ENCODE measurements at regions not wholly inside any gene's neighbourhood (a gene's known extent, or its start where the extent isn't known, plus 50 kb on each side); places are given as distances from the start of the nearest gene placed in this dataset.
"Not testable (repeated sequence)": the region's sequence is repeated elsewhere in the genome, so short reads cannot be mapped to it uniquely, and the experiment has no call there.

DNA sequence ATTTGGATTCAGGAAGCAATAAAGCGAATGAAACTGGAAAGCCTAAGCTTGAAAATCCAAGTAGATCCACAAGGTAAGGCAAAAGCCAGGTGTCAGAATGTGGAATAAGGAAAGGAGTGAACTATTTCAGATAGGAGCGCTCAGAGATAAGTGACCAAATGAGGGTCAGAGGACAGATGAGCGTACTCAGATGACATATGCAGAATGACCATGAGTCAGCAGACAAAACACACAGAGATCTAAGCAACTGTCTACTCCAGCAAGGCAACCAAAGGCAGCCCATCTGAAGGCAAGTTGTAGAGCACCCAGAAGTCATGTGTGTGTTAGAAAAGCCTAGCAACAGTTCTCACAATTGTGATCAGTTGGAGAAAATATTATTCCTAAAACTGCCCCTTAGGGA, 548.4 kb upstream of the FSHR start:
- no peaks in the 10 kb centered on the region for H3K36me3 Mint-ChIP-seq (ENCODE audit: insufficient read depth in 2 of 2)
- no peaks in the 10 kb centered on the region for H3K4me1 Mint-ChIP-seq (ENCODE audit: low read depth)
- no peaks in the 10 kb centered on the region for H3K27me3 Mint-ChIP-seq (ENCODE audit: low read depth)
- H3K27ac Mint-ChIP-seq = no peak overlapping the region
- H3K9me3 Mint-ChIP-seq = peaks cover 3 to 11% of the 10 kb centered on the region in 2 donors
- DNase-seq (no peak), ATAC-seq (replicated peaks in 1 of 2) (no peak)
- H3K4me3 Mint-ChIP-seq = no peak overlapping the region

DNA sequence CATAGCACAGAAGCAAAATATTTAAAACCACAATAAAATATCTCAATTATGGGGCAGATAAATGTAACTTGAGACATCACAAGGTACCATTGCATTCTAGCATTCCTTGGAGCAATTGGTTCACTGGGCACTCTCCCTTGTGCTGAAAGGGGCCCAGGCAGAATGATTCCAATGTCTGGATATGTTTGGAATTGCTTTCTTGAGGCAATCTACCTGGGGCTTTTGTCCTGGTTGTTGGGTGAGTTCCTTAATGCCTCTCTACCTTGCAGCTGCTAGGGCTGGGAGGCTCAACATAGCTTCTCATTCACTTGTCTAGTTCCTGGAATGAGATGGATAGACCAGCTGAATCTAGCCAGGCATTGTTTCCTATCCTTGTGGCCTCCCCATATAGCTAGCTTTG, 539.6 kb upstream of the FSHR start:
- H3K4me1 Mint-ChIP-seq (ENCODE audit: low read depth) = no peaks in the 10 kb centered on the region
- no peak overlapping the region for H3K4me3 Mint-ChIP-seq
- peaks cover 0 to 8% of the 10 kb centered on the region in 2 donors for H3K9me3 Mint-ChIP-seq
- no peaks in the 10 kb centered on the region for H3K27me3 Mint-ChIP-seq (ENCODE audit: low read depth)
- H3K36me3 Mint-ChIP-seq (ENCODE audit: insufficient read depth in 2 of 2) = no peaks in the 10 kb centered on the region
- H3K27ac Mint-ChIP-seq = no peak overlapping the region
- DNase-seq (no peak), ATAC-seq (replicated peaks in 1 of 2) (no peak)

DNA sequence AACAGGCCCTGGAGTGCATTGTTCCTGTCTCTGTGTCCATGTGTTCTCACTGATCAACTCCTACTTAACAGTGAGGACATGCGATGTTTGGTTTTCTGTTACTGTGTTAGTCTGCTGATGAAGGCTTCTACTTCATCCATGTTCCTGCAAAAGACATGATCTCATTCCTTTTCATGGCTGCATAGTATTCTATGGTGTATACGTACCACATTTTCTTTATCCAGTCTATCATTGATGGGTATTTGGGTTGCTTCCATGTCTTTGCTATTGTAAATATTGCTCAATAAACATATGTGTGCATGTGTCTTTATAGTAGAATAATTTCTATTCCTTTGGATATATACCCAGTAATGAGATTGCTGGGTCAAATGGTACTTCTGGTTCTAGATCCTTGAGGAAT, 537.7 kb upstream of the FSHR start:
- H3K27me3 Mint-ChIP-seq (ENCODE audit: low read depth); DNase-seq; H3K4me1 Mint-ChIP-seq (ENCODE audit: low read depth); ATAC-seq (replicated peaks in 1 of 2); H3K36me3 Mint-ChIP-seq (ENCODE audit: insufficient read depth in 2 of 2); H3K27ac Mint-ChIP-seq; H3K4me3 Mint-ChIP-seq; H3K9me3 Mint-ChIP-seq: not testable (repeated sequence)

DNA sequence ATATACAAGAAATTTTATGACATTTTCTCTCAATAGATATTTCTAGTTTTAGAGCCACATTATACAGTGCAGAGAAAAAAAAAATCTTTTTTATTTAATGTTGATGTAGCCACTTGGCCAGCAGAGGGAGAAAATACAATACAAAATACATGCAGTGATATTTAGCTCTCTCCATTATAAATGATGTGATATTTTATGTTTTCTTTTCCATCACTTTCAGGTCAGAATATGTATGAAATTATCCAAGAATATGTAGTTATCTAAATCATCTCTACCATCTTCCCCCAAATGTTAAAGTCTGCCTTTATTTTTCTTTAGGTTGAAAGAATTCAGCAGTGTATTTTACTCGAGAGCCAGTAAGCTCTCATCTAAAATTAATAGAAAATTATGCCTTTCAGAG, 533.6 kb upstream of the FSHR start:
- DNase-seq = no peak
- H3K4me1 Mint-ChIP-seq (ENCODE audit: low read depth) = no peaks in the 10 kb centered on the region
- H3K4me3 Mint-ChIP-seq = no peak overlapping the region
- peaks cover 0 to 3% of the 10 kb centered on the region in 2 donors for H3K9me3 Mint-ChIP-seq
- H3K27ac Mint-ChIP-seq = no peak overlapping the region
- H3K36me3 Mint-ChIP-seq (ENCODE audit: insufficient read depth in 2 of 2) = no peaks in the 10 kb centered on the region
- no peak for ATAC-seq (replicated peaks in 1 of 2)
- no peaks in the 10 kb centered on the region for H3K27me3 Mint-ChIP-seq (ENCODE audit: low read depth)

DNA sequence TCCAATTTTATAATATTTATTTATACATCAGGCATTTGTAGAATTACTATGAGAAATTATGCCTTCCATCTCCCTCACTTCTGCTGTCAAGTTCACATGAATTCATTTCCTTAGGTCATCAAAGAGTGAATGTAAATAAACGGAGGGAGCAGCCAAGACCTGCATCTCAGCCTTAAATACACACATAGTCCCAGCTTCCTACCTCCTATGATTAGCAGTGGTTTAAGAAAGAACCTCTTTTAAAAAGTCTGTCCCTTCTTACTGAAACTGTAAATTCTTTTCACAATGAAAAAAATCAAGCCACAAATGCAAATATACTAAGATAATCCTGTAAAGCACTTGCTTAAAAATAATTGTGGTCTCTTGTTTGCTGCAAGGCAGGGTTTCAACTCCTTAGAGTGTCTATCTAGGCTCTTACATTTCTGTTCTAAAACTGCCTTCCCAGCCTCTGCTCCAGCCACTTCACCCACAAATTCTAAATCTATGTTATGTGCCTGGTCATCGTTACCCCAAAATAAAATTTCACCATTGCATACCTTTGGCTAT, 532.7 kb upstream of the FSHR start:
- no peaks in the 10 kb centered on the region for H3K27me3 Mint-ChIP-seq (ENCODE audit: low read depth)
- no peaks in the 10 kb centered on the region for H3K36me3 Mint-ChIP-seq (ENCODE audit: insufficient read depth in 2 of 2)
- no peak overlapping the region for H3K27ac Mint-ChIP-seq
- DNase-seq (no peak), ATAC-seq (replicated peaks in 1 of 2) (no peak)
- H3K4me3 Mint-ChIP-seq = no peak overlapping the region
- H3K9me3 Mint-ChIP-seq = no peaks in the 10 kb centered on the region
- H3K4me1 Mint-ChIP-seq (ENCODE audit: low read depth) = no peaks in the 10 kb centered on the region

DNA sequence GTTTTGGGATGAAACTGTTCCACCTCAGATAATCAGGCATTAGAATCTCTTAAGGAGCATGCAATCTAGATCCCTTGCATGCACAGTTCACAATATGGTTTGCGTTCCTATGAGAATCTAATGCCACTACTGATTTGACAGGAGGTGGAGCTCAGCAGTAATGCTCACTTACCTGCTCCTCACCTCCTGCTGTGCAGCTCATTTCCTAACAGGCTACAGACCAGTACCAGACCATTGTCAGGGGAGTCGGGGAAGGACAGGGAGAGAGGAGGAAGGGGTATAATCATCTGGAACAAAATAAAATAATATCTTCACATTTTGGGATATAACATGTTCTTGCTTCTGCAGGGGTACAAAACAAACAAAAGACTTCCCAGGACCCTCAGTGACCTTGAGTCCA, 532.0 kb upstream of the FSHR start:
- ATAC-seq (replicated peaks in 1 of 2) = no peak
- Mint-ChIP-seq H3K27ac (no peak overlapping the region), H3K36me3 (ENCODE audit: insufficient read depth in 2 of 2) (no peaks in the 10 kb centered on the region), H3K27me3 (ENCODE audit: low read depth) (no peaks in the 10 kb centered on the region), H3K9me3 (no peaks in the 10 kb centered on the region), H3K4me1 (ENCODE audit: low read depth) (no peaks in the 10 kb centered on the region), H3K4me3 (no peak overlapping the region)
- no peak for DNase-seq

DNA sequence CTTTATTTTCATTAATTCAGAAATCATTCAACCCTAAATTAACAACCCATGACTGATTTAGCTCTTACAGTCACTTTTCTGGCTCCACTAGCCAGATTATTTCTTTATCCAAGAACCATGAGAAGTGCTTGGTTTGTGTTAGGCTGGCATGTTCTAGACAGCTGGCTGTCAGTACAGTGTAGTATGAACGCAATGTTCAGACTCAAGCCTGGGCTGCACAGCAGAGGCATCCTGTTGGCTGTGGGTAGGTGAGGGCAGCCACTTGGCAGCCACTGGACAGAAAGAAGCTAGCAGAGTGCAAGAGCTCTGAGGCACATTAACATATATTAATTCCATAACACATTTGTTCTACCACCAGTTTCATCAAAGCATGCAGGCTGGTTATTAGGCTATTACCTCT, 522.9 kb upstream of the FSHR start:
- Mint-ChIP-seq H3K4me3 (no peak overlapping the region), H3K4me1 (ENCODE audit: low read depth) (no peaks in the 10 kb centered on the region)
- no peak for ATAC-seq (replicated peaks in 1 of 2)

DNA sequence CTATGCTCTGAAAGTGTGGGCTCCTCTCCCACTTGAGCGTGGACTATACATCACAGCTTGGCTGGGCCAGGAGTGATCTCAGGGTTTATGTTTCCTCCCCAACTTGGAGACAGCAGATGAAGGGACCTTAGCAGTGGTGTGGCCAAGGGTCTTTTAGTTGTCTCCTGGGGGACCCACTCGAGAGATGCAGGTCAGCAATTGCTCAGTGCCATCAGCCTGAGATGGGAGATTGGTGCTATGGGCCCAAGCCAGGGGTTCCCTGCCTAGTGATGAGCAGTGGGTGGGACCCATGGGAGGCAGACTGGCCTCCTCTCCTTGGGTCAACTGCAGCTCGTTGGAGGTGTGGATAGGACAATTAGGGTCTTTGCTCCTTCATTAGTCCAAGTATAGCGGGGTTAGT, 510.5 kb upstream of the FSHR start:
- DNase-seq = no peak
- no peaks in the 10 kb centered on the region for H3K27me3 Mint-ChIP-seq (ENCODE audit: low read depth)
- ATAC-seq (replicated peaks in 1 of 2) = no peak
- no peaks in the 10 kb centered on the region for H3K4me1 Mint-ChIP-seq (ENCODE audit: low read depth)
- peaks cover 2 to 3% of the 10 kb centered on the region in 2 donors for H3K9me3 Mint-ChIP-seq
- H3K4me3 Mint-ChIP-seq = no peak overlapping the region
- no peak overlapping the region for H3K27ac Mint-ChIP-seq
- no peaks in the 10 kb centered on the region for H3K36me3 Mint-ChIP-seq (ENCODE audit: insufficient read depth in 2 of 2)

More for the DNA sequence above, 522.9 kb upstream of the FSHR start:
- Mint-ChIP-seq H3K27ac (no peak overlapping the region), H3K27me3 (ENCODE audit: low read depth) (no peaks in the 10 kb centered on the region), H3K9me3 (peaks cover 0 to 2% of the 10 kb centered on the region in 2 donors), H3K36me3 (ENCODE audit: insufficient read depth in 2 of 2) (no peaks in the 10 kb centered on the region)
- DNase-seq = no peak

DNA sequence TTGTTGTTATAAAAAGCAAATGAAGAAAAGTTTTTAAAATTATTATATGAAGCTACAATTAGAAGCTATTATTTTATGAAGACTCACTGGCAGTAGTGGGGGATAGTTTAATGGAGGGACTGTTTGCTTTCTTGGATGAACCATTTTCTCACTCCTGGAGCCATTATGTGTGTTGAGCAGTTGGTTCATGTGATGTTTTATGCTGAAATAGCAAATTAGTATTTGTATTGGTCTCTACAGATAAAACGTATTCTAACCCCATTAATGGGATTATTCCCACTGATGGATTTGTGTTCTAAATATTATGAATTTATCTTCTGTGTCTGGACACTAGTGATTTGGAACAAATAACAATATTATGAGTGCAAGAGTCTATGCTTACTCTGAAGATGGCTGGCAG, 507.5 kb upstream of the FSHR start:
- ATAC-seq (replicated peaks in 1 of 2) (no peak), DNase-seq (no peak)
- no peaks in the 10 kb centered on the region for H3K27me3 Mint-ChIP-seq (ENCODE audit: low read depth)
- peaks cover 2 to 5% of the 10 kb centered on the region in 2 donors for H3K9me3 Mint-ChIP-seq
- no peaks in the 10 kb centered on the region for H3K36me3 Mint-ChIP-seq (ENCODE audit: insufficient read depth in 2 of 2)
- H3K27ac Mint-ChIP-seq = no peak overlapping the region
- no peak overlapping the region for H3K4me3 Mint-ChIP-seq
- no peaks in the 10 kb centered on the region for H3K4me1 Mint-ChIP-seq (ENCODE audit: low read depth)

DNA sequence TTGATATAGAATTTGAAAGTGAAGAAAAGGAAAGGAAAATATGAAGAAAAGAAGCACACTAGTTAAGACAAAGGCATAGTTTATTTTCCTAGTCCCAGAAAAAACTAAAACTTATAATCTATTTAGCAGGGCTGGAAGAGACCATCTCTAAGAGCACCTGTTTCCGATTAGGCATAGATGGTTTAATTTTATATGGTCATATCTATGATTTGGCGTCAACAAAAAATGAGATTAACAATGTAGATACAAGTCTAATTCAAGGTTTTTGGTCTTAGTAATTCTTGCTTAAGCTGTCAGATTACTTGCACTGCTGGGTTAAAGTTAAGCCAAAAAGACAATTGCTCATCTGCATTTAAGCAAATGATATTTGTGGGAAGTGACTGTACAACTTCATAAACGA, 502.5 kb upstream of the FSHR start:
- ATAC-seq (replicated peaks in 1 of 2) = no peak

DNA sequence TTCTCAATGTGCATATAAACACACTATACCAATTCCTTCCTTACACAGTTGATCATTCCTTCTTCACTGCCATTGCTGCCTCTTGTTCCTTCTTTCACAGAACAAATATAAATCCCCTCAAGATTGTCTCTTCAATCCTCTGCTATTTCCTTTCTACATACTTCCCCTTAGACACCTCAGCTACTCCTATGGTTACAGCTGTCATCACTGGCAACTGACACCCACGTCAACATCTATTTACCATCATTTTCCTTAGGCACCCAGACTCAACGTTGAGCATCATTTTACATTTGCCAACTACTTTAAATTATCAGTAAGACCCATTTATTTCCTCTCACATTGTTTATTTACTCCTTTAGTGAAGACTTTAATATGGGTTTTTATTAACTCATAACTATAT, 488.8 kb upstream of the FSHR start:
- H3K4me1 Mint-ChIP-seq (ENCODE audit: low read depth) = no peaks in the 10 kb centered on the region
- DNase-seq = no peak
- no peaks in the 10 kb centered on the region for H3K27me3 Mint-ChIP-seq (ENCODE audit: low read depth)
- H3K9me3 Mint-ChIP-seq = peaks cover 2 to 3% of the 10 kb centered on the region in 2 donors
- no peak overlapping the region for H3K27ac Mint-ChIP-seq
- no peak overlapping the region for H3K4me3 Mint-ChIP-seq
- ATAC-seq (replicated peaks in 1 of 2) = no peak
- H3K36me3 Mint-ChIP-seq (ENCODE audit: insufficient read depth in 2 of 2) = no peaks in the 10 kb centered on the region

More for the DNA sequence above, 502.5 kb upstream of the FSHR start:
- H3K9me3 Mint-ChIP-seq = peaks cover 0 to 2% of the 10 kb centered on the region in 2 donors
- no peaks in the 10 kb centered on the region for H3K4me1 Mint-ChIP-seq (ENCODE audit: low read depth)
- no peak for DNase-seq
- no peaks in the 10 kb centered on the region for H3K36me3 Mint-ChIP-seq (ENCODE audit: insufficient read depth in 2 of 2)
- H3K27me3 Mint-ChIP-seq (ENCODE audit: low read depth) = no peaks in the 10 kb centered on the region
- H3K27ac Mint-ChIP-seq = no peak overlapping the region
- H3K4me3 Mint-ChIP-seq = no peak overlapping the region

DNA sequence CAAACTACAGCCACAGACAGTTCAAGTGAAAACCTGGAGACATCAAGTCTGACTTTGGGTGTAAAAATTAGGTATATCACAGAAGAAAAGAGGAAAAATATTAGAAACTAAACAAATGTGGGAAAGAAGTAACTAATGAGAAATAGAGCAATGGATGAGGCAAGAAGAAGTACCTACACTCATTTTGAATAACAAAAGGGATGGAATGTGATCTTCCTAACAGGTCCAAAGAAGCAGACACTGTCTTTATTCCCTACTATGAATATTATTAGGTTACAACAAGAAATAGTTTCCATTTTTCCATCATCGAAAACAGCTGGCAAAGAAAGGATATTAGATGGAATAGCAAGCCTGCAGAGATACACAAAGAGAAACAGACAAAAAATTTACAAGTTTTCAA, 486.3 kb upstream of the FSHR start:
- DNase-seq (no peak), ATAC-seq (replicated peaks in 1 of 2) (no peak)
- H3K27me3 Mint-ChIP-seq (ENCODE audit: low read depth) = no peaks in the 10 kb centered on the region
- H3K36me3 Mint-ChIP-seq (ENCODE audit: insufficient read depth in 2 of 2) = no peaks in the 10 kb centered on the region
- no peak overlapping the region for H3K4me3 Mint-ChIP-seq
- peaks cover 5 to 9% of the 10 kb centered on the region in 2 donors for H3K9me3 Mint-ChIP-seq
- H3K4me1 Mint-ChIP-seq (ENCODE audit: low read depth) = no peaks in the 10 kb centered on the region
- no peak overlapping the region for H3K27ac Mint-ChIP-seq

DNA sequence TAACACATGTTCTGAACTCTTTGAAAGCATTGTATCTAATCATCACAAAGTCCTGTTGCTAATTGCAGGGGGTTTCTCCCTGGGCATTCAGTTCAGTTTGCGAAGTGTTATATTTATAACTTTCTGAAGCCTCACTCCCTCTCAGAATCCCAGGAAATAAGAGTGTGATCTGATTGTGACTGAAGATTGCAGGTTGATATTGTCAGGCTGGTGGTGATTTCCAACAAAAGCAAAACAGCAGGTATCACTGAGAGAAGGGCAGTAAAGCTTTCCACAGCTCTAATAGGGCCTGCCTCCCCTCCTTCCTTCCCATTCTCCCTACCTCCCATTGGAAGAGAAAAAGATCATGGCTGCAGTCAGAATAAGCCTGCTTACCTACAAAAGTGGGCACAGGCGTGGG, 466.7 kb upstream of the FSHR start:
- Mint-ChIP-seq H3K36me3 (ENCODE audit: insufficient read depth in 2 of 2) (no peaks in the 10 kb centered on the region), H3K27ac (no peak overlapping the region), H3K4me3 (no peak overlapping the region), H3K4me1 (ENCODE audit: low read depth) (no peaks in the 10 kb centered on the region), H3K27me3 (ENCODE audit: low read depth) (no peaks in the 10 kb centered on the region), H3K9me3 (no peaks in the 10 kb centered on the region)
- ATAC-seq (replicated peaks in 1 of 2) (no peak), DNase-seq (no peak)

DNA sequence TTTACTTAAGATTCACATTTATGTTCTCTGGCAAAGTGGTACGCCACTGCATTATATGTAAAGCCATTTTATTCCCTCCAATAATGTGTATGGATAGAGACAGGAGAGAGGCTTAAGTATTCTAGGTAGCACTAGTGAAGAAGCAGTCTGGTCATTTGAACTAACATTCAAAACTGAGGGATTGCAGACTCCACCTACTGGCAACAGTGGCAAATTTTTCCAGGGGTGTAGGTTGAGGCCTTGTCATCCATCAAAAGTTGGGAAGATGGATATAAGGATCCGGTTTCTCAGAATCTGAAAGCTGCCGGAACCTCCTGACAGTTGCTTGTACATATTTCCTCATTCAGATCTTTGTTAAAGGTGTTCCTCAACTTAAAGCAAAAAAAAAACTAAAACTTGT, 465.5 kb upstream of the FSHR start:
- DNase-seq (no peak), ATAC-seq (replicated peaks in 1 of 2) (no peak)
- Mint-ChIP-seq H3K27me3 (ENCODE audit: low read depth) (no peaks in the 10 kb centered on the region), H3K36me3 (ENCODE audit: insufficient read depth in 2 of 2) (no peaks in the 10 kb centered on the region), H3K9me3 (no peaks in the 10 kb centered on the region), H3K4me1 (ENCODE audit: low read depth) (no peaks in the 10 kb centered on the region), H3K4me3 (no peak overlapping the region), H3K27ac (no peak overlapping the region)
